Activated CD4-positive, alpha-beta memory T cell treated with anti-CD3 and anti-CD28 coated beads for 36 hours (primary cell): ENCODE measurements at regions not wholly inside any gene's neighbourhood (a gene's known extent, or its start where the extent isn't known, plus 50 kb on each side); places are given as distances from the start of the nearest gene placed in this dataset.

Experiments used
- CTCF ChIA-PET: fragments of 350-600 bp; sonication (Branson Sonifier 250); formaldehyde crosslinking; loops from one replicate; lab custom pipeline; 2021; ENCODE audit warnings: antibody characterized with exemption, inconsistent platforms; lab: Charles Lee
- POLR2A ChIA-PET: fragments of 350-600 bp; sonication (Branson Sonifier 250); formaldehyde crosslinking; loops from one replicate; lab custom pipeline; 2021; ENCODE audit warnings: antibody characterized with exemption; lab: Charles Lee
- DNase-seq: peaks from one replicate; pipeline ENCODE4 v3.0.0-alpha.2; 2020
- H3K27ac Mint-ChIP-seq: one replicate; pipeline ENCODE4 v1.8.0; 2021; ENCODE audit warnings: mixed read lengths
- H3K27me3 Mint-ChIP-seq: one replicate; pipeline ENCODE4 v1.8.0; 2021; ENCODE audit warnings: mixed read lengths
- H3K36me3 Mint-ChIP-seq: one replicate; pipeline ENCODE4 v1.8.0; 2021; ENCODE audit warnings: mixed read lengths
- H3K4me1 Mint-ChIP-seq: one replicate; pipeline ENCODE4 v1.8.0; 2021; ENCODE audit warnings: low read depth, mixed read lengths
- H3K4me3 Mint-ChIP-seq: one replicate; pipeline ENCODE4 v1.8.0; 2021; ENCODE audit warnings: mild to moderate bottlenecking, mixed read lengths
- H3K9me3 Mint-ChIP-seq: one replicate; pipeline ENCODE4 v1.8.0; 2021; ENCODE audit warnings: mixed read lengths
- intact Hi-C: fragments of 100-400 bp; cut with micrococcal nuclease; formaldehyde crosslinking; loops from one replicate; pipeline ENCODE4 v1.15.1; 2023

- CTCF ChIA-PET: no interaction called here
- no peak overlapping the region for H3K27ac Mint-ChIP-seq
- POLR2A ChIA-PET: no interaction called here
- no peaks in the 10 kb centered on the region for H3K4me1 Mint-ChIP-seq
- no peaks in the 10 kb centered on the region for H3K9me3 Mint-ChIP-seq
- H3K4me3 Mint-ChIP-seq: no peak overlapping the region
- DNase-seq: no peak
- H3K27me3 Mint-ChIP-seq: no peaks in the 10 kb centered on the region
- no peaks in the 10 kb centered on the region for H3K36me3 Mint-ChIP-seq
- intact Hi-C loops: no loop called here
Measured at GRCh38 chr9:27654629-27655285, 81.5 kb upstream of the C9orf72 start.

- no peak for DNase-seq
- H3K27ac Mint-ChIP-seq: no peak overlapping the region
- POLR2A ChIA-PET: no interaction called here
- no peaks in the 10 kb centered on the region for H3K36me3 Mint-ChIP-seq
- intact Hi-C loops: no loop called here
- H3K27me3 Mint-ChIP-seq: no peaks in the 10 kb centered on the region
- CTCF ChIA-PET: interaction anchor here (0.5 kb wide), 1 partner anchor 91 kb away, joined by 3 read pairs; no protein-coding TSS in a partner anchor
- H3K4me3 Mint-ChIP-seq: no peak overlapping the region
- H3K9me3 Mint-ChIP-seq: no peaks in the 10 kb centered on the region
- no peaks in the 10 kb centered on the region for H3K4me1 Mint-ChIP-seq
Measured at GRCh38 chr9:27655441-27655840, 82.2 kb upstream of the C9orf72 start.

- H3K27ac Mint-ChIP-seq: no peak overlapping the region
- ChIA-PET CTCF (no interaction called here), POLR2A (no interaction called here)
- no peak overlapping the region for H3K4me3 Mint-ChIP-seq
- no peaks in the 10 kb centered on the region for H3K9me3 Mint-ChIP-seq
- H3K4me1 Mint-ChIP-seq: no peaks in the 10 kb centered on the region
- H3K27me3 Mint-ChIP-seq: peaks cover under 1% of the 10 kb centered on the region
- no peaks in the 10 kb centered on the region for H3K36me3 Mint-ChIP-seq
- intact Hi-C loops: no loop called here
- DNase-seq: no peak
Measured at GRCh38 chr9:27659001-27659400, 85.7 kb upstream of the C9orf72 start.

- intact Hi-C loops: no loop called here
- POLR2A ChIA-PET: no interaction called here
- H3K27ac Mint-ChIP-seq: no peak overlapping the region
- H3K27me3 Mint-ChIP-seq: peaks cover 6% of the 10 kb centered on the region
- no peaks in the 10 kb centered on the region for H3K9me3 Mint-ChIP-seq
- DNase-seq: no peak
- CTCF ChIA-PET: no interaction called here
- H3K36me3 Mint-ChIP-seq: no peaks in the 10 kb centered on the region
- no peak overlapping the region for H3K4me3 Mint-ChIP-seq
- H3K4me1 Mint-ChIP-seq: no peaks in the 10 kb centered on the region
Measured at GRCh38 chr9:27659571-27659970, 86.3 kb upstream of the C9orf72 start.

- Mint-ChIP-seq H3K27me3 (peaks cover 6% of the 10 kb centered on the region), H3K27ac (no peak overlapping the region), H3K36me3 (no peaks in the 10 kb centered on the region), H3K4me3 (no peak overlapping the region), H3K4me1 (no peaks in the 10 kb centered on the region), H3K9me3 (no peaks in the 10 kb centered on the region)
- POLR2A ChIA-PET: no interaction called here
- intact Hi-C loops: no loop called here
- DNase-seq: no peak
- CTCF ChIA-PET: no interaction called here
Measured at GRCh38 chr9:27660148-27660547, 86.9 kb upstream of the C9orf72 start.

GRCh38 chr9:27663526-27663925 lies 90.2 kb upstream of the C9orf72 start:
- intact Hi-C loops: no loop called here
- H3K27me3 Mint-ChIP-seq: peaks cover 14% of the 10 kb centered on the region
- POLR2A ChIA-PET: interaction anchor here (0.6 kb wide), 1 partner anchor 11 kb away, joined by 5 read pairs; no protein-coding TSS in a partner anchor

GRCh38 chr9:27664121-27664779 lies 91.0 kb upstream of the C9orf72 start:
- CTCF ChIA-PET: no interaction called here
- intact Hi-C loops: no loop called here
- no peak for DNase-seq
- Mint-ChIP-seq H3K27ac (no peak overlapping the region), H3K27me3 (peaks cover 14% of the 10 kb centered on the region), H3K4me1 (peaks cover 2% of the 10 kb centered on the region), H3K4me3 (no peak overlapping the region), H3K9me3 (no peaks in the 10 kb centered on the region), H3K36me3 (no peaks in the 10 kb centered on the region)
- POLR2A ChIA-PET: no interaction called here

More at GRCh38 chr9:27663526-27663925, 90.2 kb upstream of the C9orf72 start:
- Mint-ChIP-seq H3K36me3 (no peaks in the 10 kb centered on the region), H3K27ac (no peak overlapping the region), H3K4me3 (no peak overlapping the region), H3K4me1 (peaks cover 2% of the 10 kb centered on the region), H3K9me3 (no peaks in the 10 kb centered on the region)
- no peak for DNase-seq
- CTCF ChIA-PET: no interaction called here

- intact Hi-C loops: no loop called here
- DNase-seq: no peak
- POLR2A ChIA-PET: no interaction called here
- Mint-ChIP-seq H3K4me3 (no peak overlapping the region), H3K27ac (no peak overlapping the region), H3K9me3 (no peaks in the 10 kb centered on the region), H3K27me3 (peaks cover 14% of the 10 kb centered on the region), H3K4me1 (peaks cover 2% of the 10 kb centered on the region), H3K36me3 (no peaks in the 10 kb centered on the region)
- CTCF ChIA-PET: no interaction called here
Measured at GRCh38 chr9:27665136-27665535, 91.9 kb upstream of the C9orf72 start.

GRCh38 chr9:27668280-27668679 lies 95.0 kb upstream of the C9orf72 start:
- no peak for DNase-seq
- H3K27me3 Mint-ChIP-seq: peaks cover 14% of the 10 kb centered on the region
- H3K4me1 Mint-ChIP-seq: peaks cover 2% of the 10 kb centered on the region
- CTCF ChIA-PET: no interaction called here
- H3K36me3 Mint-ChIP-seq: no peaks in the 10 kb centered on the region
- no peak overlapping the region for H3K27ac Mint-ChIP-seq
- POLR2A ChIA-PET: no interaction called here
- no peak overlapping the region for H3K4me3 Mint-ChIP-seq
- H3K9me3 Mint-ChIP-seq: no peaks in the 10 kb centered on the region
- intact Hi-C loops: no loop called here

GRCh38 chr9:27671636-27672035 lies 98.4 kb upstream of the C9orf72 start:
- no peaks in the 10 kb centered on the region for H3K9me3 Mint-ChIP-seq
- DNase-seq: no peak
- H3K36me3 Mint-ChIP-seq: no peaks in the 10 kb centered on the region
- no peak overlapping the region for H3K4me3 Mint-ChIP-seq
- H3K27me3 Mint-ChIP-seq: peaks cover 3% of the 10 kb centered on the region
- POLR2A ChIA-PET: no interaction called here
- intact Hi-C loops: no loop called here
- H3K27ac Mint-ChIP-seq: no peak overlapping the region
- H3K4me1 Mint-ChIP-seq: peaks cover 2% of the 10 kb centered on the region
- CTCF ChIA-PET: no interaction called here

GRCh38 chr9:27672718-27673117 lies 99.4 kb upstream of the C9orf72 start:
- Mint-ChIP-seq H3K27me3 (no peaks in the 10 kb centered on the region), H3K27ac (no peak overlapping the region), H3K36me3 (no peaks in the 10 kb centered on the region), H3K4me3 (no peak overlapping the region), H3K4me1 (peaks cover 2% of the 10 kb centered on the region), H3K9me3 (no peaks in the 10 kb centered on the region)
- intact Hi-C loops: no loop called here
- CTCF ChIA-PET: no interaction called here
- POLR2A ChIA-PET: no interaction called here
- DNase-seq: no peak

GRCh38 chr9:27673641-27674040 lies 100.4 kb upstream of the C9orf72 start:
- Mint-ChIP-seq H3K36me3 (no peaks in the 10 kb centered on the region), H3K9me3 (no peaks in the 10 kb centered on the region), H3K4me3 (no peak overlapping the region), H3K4me1 (no peaks in the 10 kb centered on the region), H3K27ac (no peak overlapping the region), H3K27me3 (no peaks in the 10 kb centered on the region)
- ChIA-PET POLR2A (no interaction called here), CTCF (no interaction called here)
- intact Hi-C loops: no loop called here
- no peak for DNase-seq

GRCh38 chr9:27675354-27675753 lies 102.1 kb upstream of the C9orf72 start:
- CTCF ChIA-PET: no interaction called here
- no peaks in the 10 kb centered on the region for H3K9me3 Mint-ChIP-seq
- H3K4me1 Mint-ChIP-seq: no peaks in the 10 kb centered on the region
- no peak overlapping the region for H3K27ac Mint-ChIP-seq
- no peaks in the 10 kb centered on the region for H3K36me3 Mint-ChIP-seq
- no peak for DNase-seq
- POLR2A ChIA-PET: no interaction called here
- intact Hi-C loops: no loop called here
- no peaks in the 10 kb centered on the region for H3K27me3 Mint-ChIP-seq
- no peak overlapping the region for H3K4me3 Mint-ChIP-seq
